Left lung (tissue), 4 donors: ENCODE measurements at regions not wholly inside any gene's neighbourhood (a gene's known extent, or its start where the extent isn't known, plus 50 kb on each side); places are given as distances from the start of the nearest gene placed in this dataset.
"Not testable (repeated sequence)": the region's sequence is repeated elsewhere in the genome, so short reads cannot be mapped to it uniquely, and the experiment has no call there.

Experiments used
- ATAC-seq: fragments of 200-7000 bp; cut with Tn5 transposase; one replicate; pipeline ENCODE4 v1.9.1; 2020; ENCODE audit warnings: moderate library complexity
- DNase-seq, 4 donors: peaks; one replicate each; pipeline ENCODE4 v3.0.0-alpha.2; 2013 to 2020
- H3K27ac ChIP-seq, 2 donors: fragments of 200-600 bp; sonication (generic) in 1 of 2; one replicate each; pipeline versions ENCODE4 v1.5.0 to v1.8.0; 2020 to 2021
- H3K27me3 ChIP-seq, 2 donors: fragments of 200-600 bp; sonication (generic) in 1 of 2; one replicate each; pipeline versions ENCODE4 v1.5.0 to v1.8.0; 2020 to 2021
- H3K36me3 ChIP-seq, 2 donors: fragments of 200-600 bp; sonication (generic) in 1 of 2; one replicate each; pipeline versions ENCODE4 v1.5.0 to v1.8.0; 2020 to 2021
- H3K4me1 ChIP-seq, 2 donors: fragments of 200-600 bp; one replicate each; pipeline ENCODE4 v1.8.0; 2021
- H3K4me3 ChIP-seq, 2 donors: fragments of 200-600 bp; sonication (generic) in 1 of 2; one replicate each; pipeline versions ENCODE4 v1.5.0 to v1.8.0; 2020 to 2021; ENCODE audit warnings: mild to moderate bottlenecking in 1 of 2
- H3K9me3 ChIP-seq, 2 donors: fragments of 200-600 bp; sonication (generic) in 1 of 2; one replicate each; pipeline versions ENCODE4 v1.5.0 to v1.8.0; 2020 to 2021
- CTCF ChIP-seq, 2 donors: fragments of 200-600 bp; sonication (generic) in 1 of 2; IDR thresholded peaks; one replicate each; pipeline versions ENCODE4 v1.5.0 to v1.8.0; 2021; ENCODE audit warnings: antibody characterized with exemption in 2 of 2
- intact Hi-C, 2 donors: fragments of 100-400 bp; cut with DNase I; formaldehyde crosslinking; loops; one replicate each; pipeline versions ENCODE4 v1.11.2 to v1.14.2; 2022
- donor health status: DM: no; HTN: yes; CAD: no.
- donor health status: DM: no; HTN: no; CAD: no.

GRCh38 chr6:34646714-34647113 lies 49.9 kb downstream of the ILRUN start:
- intact Hi-C loops = no loop called here
- TF ChIP-seq CTCF (IDR thresholded peaks at IDR 0.05) = no peak
- Histone ChIP-seq H3K36me3 (peaks cover 0 to 23% of the 10 kb centered on the region in 2 donors), H3K4me1 (peaks cover 0 to 10% of the 10 kb centered on the region in 2 donors), H3K27me3 (no peaks in the 10 kb centered on the region), H3K9me3 (no peaks in the 10 kb centered on the region), H3K27ac (no peak overlapping the region), H3K4me3 (no peak overlapping the region)
- ATAC-seq = no peak
- DNase-seq = no peak

- H3K4me1 ChIP-seq = no peaks in the 10 kb centered on the region
- TF ChIP-seq CTCF (IDR thresholded peaks at IDR 0.05) = no peak
Measured at GRCh38 chr6:34645627-34646026, 50.9 kb downstream of the ILRUN start.

GRCh38 chr6:34644716-34645115 lies 51.9 kb downstream of the ILRUN start:
- H3K27me3 ChIP-seq = no peaks in the 10 kb centered on the region
- ATAC-seq (no peak), DNase-seq (no peak)
- no peak overlapping the region for H3K27ac ChIP-seq
- no peaks in the 10 kb centered on the region for H3K9me3 ChIP-seq
- no peak overlapping the region for H3K4me3 ChIP-seq
- TF ChIP-seq CTCF (IDR thresholded peaks at IDR 0.05) = no peak
- H3K4me1 ChIP-seq = no peaks in the 10 kb centered on the region
- intact Hi-C loops = no loop called here
- H3K36me3 ChIP-seq = peaks cover 0 to 26% of the 10 kb centered on the region in 2 donors

More at GRCh38 chr6:34645627-34646026, 50.9 kb downstream of the ILRUN start:
- Histone ChIP-seq H3K9me3 (no peaks in the 10 kb centered on the region), H3K36me3 (peaks cover 0 to 23% of the 10 kb centered on the region in 2 donors), H3K4me3 (no peak overlapping the region), H3K27me3 (no peaks in the 10 kb centered on the region), H3K27ac (no peak overlapping the region)
- ATAC-seq = no peak
- DNase-seq = no peak
- intact Hi-C loops = no loop called here

- H3K4me3 ChIP-seq = no peak overlapping the region
- H3K27ac ChIP-seq = no peak overlapping the region
- intact Hi-C loops = no loop called here
- no peak for ATAC-seq
- peaks cover 0 to 28% of the 10 kb centered on the region in 2 donors for H3K36me3 ChIP-seq
- no peaks in the 10 kb centered on the region for H3K4me1 ChIP-seq
- DNase-seq = no peak
- TF ChIP-seq CTCF (IDR thresholded peaks at IDR 0.05) = no peak
- H3K27me3 ChIP-seq = no peaks in the 10 kb centered on the region
- no peaks in the 10 kb centered on the region for H3K9me3 ChIP-seq
Measured at GRCh38 chr6:34642427-34642826, 54.1 kb downstream of the ILRUN start.

- ATAC-seq, intact Hi-C loops, H3K4me1 ChIP-seq, H3K4me3 ChIP-seq, H3K27ac ChIP-seq, H3K27me3 ChIP-seq, DNase-seq, H3K9me3 ChIP-seq: not testable (repeated sequence)
- peaks cover 0 to 21% of the 10 kb centered on the region in 2 donors for H3K36me3 ChIP-seq
Measured at GRCh38 chr6:34640074-34640849, 56.3 kb downstream of the ILRUN start.
